Karpas-422 (cell line): ENCODE measurements at regions not wholly inside any gene's neighbourhood (a gene's known extent, or its start where the extent isn't known, plus 50 kb on each side); places are given as distances from the start of the nearest gene placed in this dataset.

ENCODE experiments used
- DNase-seq: peaks from one replicate; pipeline ENCODE4 v3.0.0-alpha.2; 2015
- H2AFZ ChIP-seq: fragments of 200-600 bp; sonication (generic); 2 replicates; pipeline ENCODE4 v1.6.1; 2014; ENCODE audit warnings: antibody characterized with exemption, low read length, mixed read lengths
- H3K27ac ChIP-seq: fragments of 200-600 bp; sonication (generic); 2 replicates; pipeline ENCODE4 v1.5.1; 2014; ENCODE audit warnings: mild to moderate bottlenecking, low read length, moderate library complexity
- H3K27me3 ChIP-seq: fragments of 200-600 bp; sonication (generic); 2 replicates; pipeline ENCODE4 v1.6.1; 2014; ENCODE audit warnings: low read length, mixed read lengths
- H3K36me3 ChIP-seq: fragments of 200-600 bp; sonication (generic); 2 replicates; pipeline ENCODE4 v1.6.1; 2014; ENCODE audit warnings: low read length, mixed read lengths; ENCODE audit not compliant: insufficient read depth
- H3K4me1 ChIP-seq: fragments of 200-600 bp; sonication (generic); 2 replicates; pipeline ENCODE4 v1.6.1; 2014; ENCODE audit warnings: mild to moderate bottlenecking, low read length, mixed read lengths
- H3K4me2 ChIP-seq: fragments of 200-600 bp; sonication (generic); 2 replicates; pipeline ENCODE4 v1.6.1; 2014; ENCODE audit warnings: low read length, low read depth, mild to moderate bottlenecking; ENCODE audit not compliant: poor library complexity, severe bottlenecking
- H3K4me3 ChIP-seq: fragments of 200-600 bp; sonication (generic); 2 replicates; pipeline ENCODE4 v1.5.1; 2014; ENCODE audit warnings: mild to moderate bottlenecking, antibody characterized with exemption, low read length, mixed read lengths
- H3K79me2 ChIP-seq: fragments of 200-600 bp; sonication (generic); 2 replicates; pipeline ENCODE4 v1.6.1; 2014; ENCODE audit warnings: mild to moderate bottlenecking, low read length, mixed read lengths
- H3K9ac ChIP-seq: fragments of 200-600 bp; sonication (generic); 2 replicates; pipeline ENCODE4 v1.6.0; 2014; ENCODE audit warnings: low read length
- H3K9me2 ChIP-seq: fragments of 200-600 bp; sonication (generic), shearing (Covaris generic); replicated peaks from 2 replicates; pipeline ENCODE4 v1.6.0; 2014; ENCODE audit warnings: mild to moderate bottlenecking, low read length, moderate library complexity; ENCODE audit not compliant: insufficient read depth
- H3K9me3 ChIP-seq: fragments of 300-700, 200-600 bp; sonication (generic); 2 replicates; pipeline ENCODE4 v1.6.1; 2014; ENCODE audit warnings: low read length, mixed read lengths
- H4K20me1 ChIP-seq: fragments of 200-600 bp; sonication (generic); 2 replicates; pipeline ENCODE4 v1.6.1; 2014; ENCODE audit warnings: mild to moderate bottlenecking, antibody characterized with exemption, low read length, low read depth; ENCODE audit not compliant: insufficient read depth

DNA sequence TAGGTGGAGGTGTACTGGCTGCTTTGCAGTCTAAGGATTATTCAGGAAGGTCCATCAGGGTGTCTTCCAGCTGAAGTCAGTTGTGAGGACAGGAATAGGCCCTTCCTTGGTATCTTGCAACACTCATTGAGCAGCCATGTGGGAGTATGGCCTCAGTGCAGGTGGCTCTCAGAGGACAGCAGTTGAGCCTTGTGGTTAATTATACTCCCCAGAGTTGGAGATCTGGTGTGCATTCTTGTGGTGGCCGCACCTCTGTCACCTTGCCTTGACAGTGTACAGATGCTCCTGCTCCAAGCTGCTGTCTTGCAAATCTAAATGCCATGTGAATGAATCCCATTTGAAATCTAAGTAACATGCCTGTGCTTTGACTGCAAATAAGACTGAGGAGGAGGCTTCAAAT is 339.9 kb upstream of the BCHE start:
- H3K4me3 ChIP-seq, result no peak overlapping the region
- no peaks in the 10 kb centered on the region for H3K9me2 ChIP-seq
- H3K79me2 ChIP-seq, result no peaks in the 10 kb centered on the region
- H4K20me1 ChIP-seq, result no peaks in the 10 kb centered on the region
- H2AFZ ChIP-seq, result no peak overlapping the region
- H3K4me2 ChIP-seq, result no peak overlapping the region
- H3K36me3 ChIP-seq, result no peaks in the 10 kb centered on the region
- DNase-seq, result no peak
- H3K27me3 ChIP-seq, result no peaks in the 10 kb centered on the region
- H3K9ac ChIP-seq, result no peak overlapping the region
- no peak overlapping the region for H3K27ac ChIP-seq
- H3K9me3 ChIP-seq, result no peaks in the 10 kb centered on the region
- H3K4me1 ChIP-seq, result no peaks in the 10 kb centered on the region

DNA sequence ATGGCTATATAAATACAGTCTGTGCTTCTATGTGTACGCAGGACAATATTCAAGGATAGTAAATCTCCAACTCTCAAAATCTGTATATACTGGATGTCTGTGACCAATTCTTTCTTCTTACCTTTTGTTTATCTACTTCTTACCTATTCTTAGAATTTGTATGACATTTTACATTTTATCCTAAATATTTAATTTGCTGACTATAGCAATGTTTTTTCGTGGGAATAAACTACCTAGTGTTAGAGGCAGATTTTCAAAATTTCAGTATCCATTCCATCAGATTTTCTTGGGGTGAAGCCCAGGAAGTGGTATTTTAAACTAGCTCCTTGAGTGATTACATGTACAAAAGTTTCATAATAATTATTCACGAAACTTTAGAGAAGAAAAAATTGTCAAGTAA is 334.5 kb upstream of the BCHE start:
- Histone ChIP-seq H4K20me1 (no peaks in the 10 kb centered on the region), H3K27ac (no peak overlapping the region), H3K4me2 (no peak overlapping the region), H3K4me3 (no peak overlapping the region), H3K36me3 (no peaks in the 10 kb centered on the region), H2AFZ (no peak overlapping the region), H3K9me2 (no peaks in the 10 kb centered on the region), H3K9ac (no peak overlapping the region), H3K9me3 (peaks cover 18% of the 10 kb centered on the region; the same call in 1 of the 2 replicates), H3K79me2 (no peaks in the 10 kb centered on the region), H3K27me3 (no peaks in the 10 kb centered on the region), H3K4me1 (no peaks in the 10 kb centered on the region)
- no peak for DNase-seq

DNA sequence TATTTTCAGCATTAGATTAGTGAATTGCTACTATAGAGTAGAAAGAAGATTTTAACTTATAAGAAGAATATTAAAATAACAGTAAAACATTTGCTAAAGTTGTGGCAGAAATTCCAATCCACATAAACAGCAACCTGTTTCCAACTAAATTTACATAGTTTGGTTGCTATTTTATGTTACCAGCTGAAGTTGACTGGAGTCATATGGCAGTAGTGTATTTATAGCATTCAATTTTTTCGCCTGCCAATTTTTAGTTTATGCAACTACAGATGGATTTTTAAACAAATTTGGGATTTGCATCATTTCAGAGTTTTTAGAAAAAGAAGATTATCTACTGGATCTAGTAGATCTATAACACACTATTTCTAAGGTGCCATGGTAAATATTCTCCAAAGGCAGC is 332.5 kb upstream of the BCHE start:
- H3K9me2 ChIP-seq, result no peaks in the 10 kb centered on the region; the same call in 1 of the 2 replicates
- no peaks in the 10 kb centered on the region for H3K79me2 ChIP-seq
- no peak overlapping the region for H3K27ac ChIP-seq
- H3K36me3 ChIP-seq, result no peaks in the 10 kb centered on the region
- H4K20me1 ChIP-seq, result no peaks in the 10 kb centered on the region
- no peak overlapping the region for H2AFZ ChIP-seq
- peaks cover 18% of the 10 kb centered on the region; the same call in 1 of the 2 replicates for H3K9me3 ChIP-seq
- no peaks in the 10 kb centered on the region for H3K4me1 ChIP-seq
- no peak for DNase-seq
- H3K4me2 ChIP-seq, result no peak overlapping the region
- H3K27me3 ChIP-seq, result no peaks in the 10 kb centered on the region
- H3K9ac ChIP-seq, result no peak overlapping the region
- no peak overlapping the region for H3K4me3 ChIP-seq

DNA sequence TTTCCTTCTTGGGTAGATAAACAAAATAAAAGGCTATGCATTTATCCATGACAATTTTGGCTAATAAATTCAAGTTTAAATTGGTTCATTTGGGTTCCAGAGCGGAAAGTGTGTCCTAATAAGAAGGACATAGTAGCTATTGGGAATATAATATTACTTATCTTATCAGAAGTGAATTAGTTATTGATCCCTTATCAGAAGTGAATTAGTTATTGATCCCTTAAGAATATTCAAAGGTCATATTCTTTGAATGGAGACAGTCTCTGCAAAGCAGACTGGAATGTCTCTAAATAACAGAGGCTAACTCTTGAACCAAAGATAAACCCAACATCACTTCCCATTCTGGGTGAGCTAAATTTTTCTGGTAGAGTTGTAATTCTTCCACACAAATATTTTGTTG is 290.7 kb upstream of the BCHE start:
- H3K27ac ChIP-seq, result no peak overlapping the region
- no peaks in the 10 kb centered on the region for H3K9me2 ChIP-seq

DNA sequence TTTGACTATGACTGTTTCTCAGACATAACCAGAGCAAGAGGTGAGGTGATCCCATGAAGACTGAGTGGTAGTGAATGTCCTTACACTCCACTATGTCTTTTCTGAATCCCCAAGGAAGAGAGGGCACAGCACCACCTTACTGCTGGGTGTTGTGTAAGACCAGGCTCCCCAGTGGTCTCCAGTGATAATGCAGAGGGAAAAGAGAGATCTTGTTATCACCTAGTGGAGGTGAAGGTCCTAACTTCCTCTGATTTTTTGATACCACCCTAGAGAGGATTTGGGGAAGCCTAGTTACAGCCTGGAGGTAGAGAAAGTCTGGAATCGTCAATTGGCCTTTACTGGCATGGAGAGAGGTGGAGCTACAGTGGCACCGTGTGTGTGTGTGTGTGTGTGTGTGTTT is 288.0 kb upstream of the BCHE start:
- no peaks in the 10 kb centered on the region for H3K27me3 ChIP-seq
- no peak overlapping the region for H3K27ac ChIP-seq
- no peaks in the 10 kb centered on the region for H3K9me2 ChIP-seq
- no peaks in the 10 kb centered on the region for H3K36me3 ChIP-seq
- H3K79me2 ChIP-seq, result no peaks in the 10 kb centered on the region
- no peak overlapping the region for H2AFZ ChIP-seq
- no peak overlapping the region for H3K4me3 ChIP-seq
- H3K9me3 ChIP-seq, result peaks cover 6% of the 10 kb centered on the region
- no peak for DNase-seq
- no peak overlapping the region for H3K9ac ChIP-seq
- H3K4me1 ChIP-seq, result no peaks in the 10 kb centered on the region
- no peaks in the 10 kb centered on the region for H4K20me1 ChIP-seq
- H3K4me2 ChIP-seq, result no peak overlapping the region

More for the DNA sequence above, 290.7 kb upstream of the BCHE start:
- Histone ChIP-seq H3K9me3 (peaks cover 10% of the 10 kb centered on the region), H3K4me2 (no peak overlapping the region), H4K20me1 (no peaks in the 10 kb centered on the region), H2AFZ (no peak overlapping the region), H3K79me2 (no peaks in the 10 kb centered on the region), H3K9ac (no peak overlapping the region), H3K4me3 (no peak overlapping the region), H3K36me3 (no peaks in the 10 kb centered on the region), H3K27me3 (no peaks in the 10 kb centered on the region), H3K4me1 (no peaks in the 10 kb centered on the region)
- no peak for DNase-seq

DNA sequence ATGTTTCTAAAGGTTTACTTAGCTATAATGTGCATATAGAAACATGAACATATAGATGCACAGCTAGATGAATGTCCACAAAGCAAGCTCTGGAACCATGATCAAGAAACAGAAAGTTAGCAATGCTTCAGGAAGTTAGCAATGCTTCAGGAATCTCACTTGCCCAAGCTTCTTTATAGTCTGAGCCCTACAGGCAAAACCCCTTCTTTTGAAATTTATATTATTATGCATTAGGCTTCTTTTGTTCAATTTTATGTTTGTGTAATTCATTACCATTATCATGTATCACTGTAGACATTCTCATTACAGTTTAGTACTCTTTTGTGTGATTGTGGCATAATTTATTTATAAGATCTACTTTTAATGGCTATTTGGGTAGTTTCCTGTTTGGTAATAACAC is 286.4 kb upstream of the BCHE start:
- H2AFZ ChIP-seq, result no peak overlapping the region
- no peak for DNase-seq
- H3K4me1 ChIP-seq, result no peaks in the 10 kb centered on the region
- no peak overlapping the region for H3K4me3 ChIP-seq
- H3K4me2 ChIP-seq, result no peak overlapping the region
- no peaks in the 10 kb centered on the region for H4K20me1 ChIP-seq
- H3K79me2 ChIP-seq, result no peaks in the 10 kb centered on the region
- H3K9ac ChIP-seq, result no peak overlapping the region
- H3K9me2 ChIP-seq, result no peaks in the 10 kb centered on the region
- H3K9me3 ChIP-seq, result peaks cover 9% of the 10 kb centered on the region
- H3K36me3 ChIP-seq, result no peaks in the 10 kb centered on the region
- H3K27ac ChIP-seq, result no peak overlapping the region
- no peaks in the 10 kb centered on the region for H3K27me3 ChIP-seq

DNA sequence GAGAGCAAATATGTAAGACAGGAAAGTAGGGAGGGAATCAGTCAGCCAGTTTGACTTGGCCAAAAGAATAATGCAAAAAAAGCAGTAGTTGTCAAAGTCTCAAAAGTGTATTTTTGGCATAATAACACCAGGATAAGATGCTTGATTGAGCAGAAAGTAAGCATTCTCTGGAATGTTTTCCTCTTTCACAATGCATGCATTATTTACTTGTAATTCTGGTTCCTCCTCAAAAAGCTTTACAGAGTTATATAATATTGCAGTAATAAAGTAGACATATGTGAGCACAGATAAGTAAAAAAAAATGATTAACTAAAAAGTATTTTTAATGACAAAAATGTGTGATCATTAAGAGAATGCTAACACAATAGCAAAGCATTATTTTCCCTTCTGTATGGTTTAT is 285.9 kb upstream of the BCHE start:
- no peaks in the 10 kb centered on the region for H3K79me2 ChIP-seq
- H3K4me2 ChIP-seq, result no peak overlapping the region
- no peaks in the 10 kb centered on the region for H3K4me1 ChIP-seq
- H2AFZ ChIP-seq, result no peak overlapping the region
- H3K27ac ChIP-seq, result no peak overlapping the region
- no peak overlapping the region for H3K9ac ChIP-seq
- no peak overlapping the region for H3K4me3 ChIP-seq
- H3K27me3 ChIP-seq, result no peaks in the 10 kb centered on the region
- H3K9me3 ChIP-seq, result peaks cover 9% of the 10 kb centered on the region
- H3K36me3 ChIP-seq, result no peaks in the 10 kb centered on the region
- H4K20me1 ChIP-seq, result no peaks in the 10 kb centered on the region
- no peaks in the 10 kb centered on the region for H3K9me2 ChIP-seq
- DNase-seq, result no peak

DNA sequence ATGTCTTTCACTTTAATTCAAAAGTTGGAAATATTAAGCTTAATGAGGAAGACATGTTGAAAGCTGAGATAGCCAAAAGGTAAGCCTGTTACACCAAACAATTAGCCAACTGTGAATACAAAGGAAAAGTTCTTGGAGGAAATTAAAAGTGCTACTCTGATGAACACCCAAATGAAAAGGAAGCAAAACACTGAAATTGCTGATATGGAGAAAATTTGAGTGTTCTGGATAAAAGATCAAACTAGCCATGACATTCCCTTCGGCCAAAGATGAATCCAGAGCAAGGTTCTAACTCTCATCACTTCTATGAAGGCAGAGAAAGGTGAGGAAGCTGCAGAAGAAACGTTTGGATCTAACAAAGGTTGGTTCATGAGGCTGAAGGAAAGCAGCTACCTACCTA is 280.8 kb upstream of the BCHE start:
- no peak overlapping the region for H3K4me3 ChIP-seq
- no peak overlapping the region for H3K9ac ChIP-seq
- no peak overlapping the region for H2AFZ ChIP-seq
- H3K4me1 ChIP-seq, result no peaks in the 10 kb centered on the region
- H3K9me3 ChIP-seq, result peaks cover 8% of the 10 kb centered on the region; the same call in 1 of the 2 replicates
- H3K36me3 ChIP-seq, result no peaks in the 10 kb centered on the region
- no peak overlapping the region for H3K4me2 ChIP-seq
- H4K20me1 ChIP-seq, result no peaks in the 10 kb centered on the region
- no peak overlapping the region for H3K27ac ChIP-seq
- no peaks in the 10 kb centered on the region for H3K27me3 ChIP-seq
- no peaks in the 10 kb centered on the region for H3K79me2 ChIP-seq
- no peak for DNase-seq
- no peaks in the 10 kb centered on the region for H3K9me2 ChIP-seq

DNA sequence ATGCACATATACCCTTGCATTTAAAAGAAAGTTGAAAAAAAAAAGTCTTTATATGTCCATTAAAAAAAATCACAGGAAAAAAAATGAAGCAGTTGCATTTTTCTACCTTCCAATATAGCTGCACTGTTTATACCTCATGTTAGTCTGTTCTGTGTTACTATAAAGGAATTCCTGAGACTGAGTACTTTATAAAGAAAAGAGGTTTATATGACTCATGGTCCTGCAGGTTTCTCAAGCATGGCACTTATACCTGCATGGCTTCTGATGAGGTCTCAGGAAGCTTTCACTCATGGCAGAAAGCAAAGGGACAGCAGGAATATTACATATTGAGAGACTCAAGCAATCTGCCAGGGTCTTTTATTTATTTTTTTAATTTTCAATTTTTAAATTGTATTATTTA is 277.2 kb upstream of the BCHE start:
- H4K20me1 ChIP-seq, result no peaks in the 10 kb centered on the region

More for the DNA sequence above, 277.2 kb upstream of the BCHE start:
- no peaks in the 10 kb centered on the region for H3K79me2 ChIP-seq
- no peak overlapping the region for H3K27ac ChIP-seq
- H3K36me3 ChIP-seq, result no peaks in the 10 kb centered on the region
- no peaks in the 10 kb centered on the region for H3K27me3 ChIP-seq
- H3K4me3 ChIP-seq, result no peak overlapping the region
- H3K4me1 ChIP-seq, result no peaks in the 10 kb centered on the region
- H3K9ac ChIP-seq, result no peak overlapping the region
- no peak overlapping the region for H3K4me2 ChIP-seq
- H3K9me3 ChIP-seq, result 0 out of 2 replicates have a peak, but pooled peaks cover 6% of the 10 kb centered on the region
- H2AFZ ChIP-seq, result no peak overlapping the region
- no peak for DNase-seq
- H3K9me2 ChIP-seq, result no peaks in the 10 kb centered on the region
